Mesothelial cell of epicardium (in vitro differentiated cells): ENCODE measurements at regions not wholly inside any gene's neighbourhood (a gene's known extent, or its start where the extent isn't known, plus 50 kb on each side); places are given as distances from the start of the nearest gene placed in this dataset.
"Not testable (repeated sequence)": the region's sequence is repeated elsewhere in the genome, so short reads cannot be mapped to it uniquely, and the experiment has no call there.

Source experiments
- DNase-seq, 2 experiments: peaks; one replicate each; pipeline ENCODE4 v3.0.0; 2021; ENCODE audit warnings: low spot score in 2 of 2; ENCODE audit not compliant: unreplicated experiment in 2 of 2
- H3K27ac Mint-ChIP-seq: 2 replicates; pipeline ENCODE4 v1.8.0; 2021; ENCODE audit warnings: mixed read lengths
- H3K27me3 Mint-ChIP-seq: 2 replicates; pipeline ENCODE4 v1.8.0; 2021; ENCODE audit warnings: low read depth, mixed read lengths
- H3K36me3 Mint-ChIP-seq: 2 replicates; pipeline ENCODE4 v1.8.0; 2021; ENCODE audit warnings: mixed read lengths
- H3K4me1 Mint-ChIP-seq: 2 replicates; pipeline ENCODE4 v1.8.0; 2021; ENCODE audit warnings: mixed read lengths
- H3K4me3 Mint-ChIP-seq: 2 replicates; pipeline ENCODE4 v1.8.0; 2021; ENCODE audit warnings: mild to moderate bottlenecking, moderate library complexity, mixed read lengths
- H3K9me3 Mint-ChIP-seq: 2 replicates; pipeline ENCODE4 v1.8.0; 2021; ENCODE audit warnings: mixed read lengths
- CTCF ChIP-seq: fragments of 200-600 bp; sonication (generic); IDR thresholded peaks from one replicate; pipeline ENCODE4 v1.5.0; 2021; ENCODE audit warnings: antibody characterized with exemption; ENCODE audit not compliant: unreplicated experiment

GRCh38 chr5:13211064-13211463 lies 733.4 kb downstream of the DNAH5 start:
- Mint-ChIP-seq H3K27ac (no peak overlapping the region), H3K4me1 (peaks cover 7% of the 10 kb centered on the region), H3K36me3 (no peaks in the 10 kb centered on the region), H3K27me3 (no peaks in the 10 kb centered on the region), H3K4me3 (no peak overlapping the region), H3K9me3 (no peaks in the 10 kb centered on the region)
- TF ChIP-seq CTCF, result no peak
- no peak for DNase-seq

GRCh38 chr5:13207112-13207511 lies 737.4 kb downstream of the DNAH5 start:
- Mint-ChIP-seq H3K36me3 (no peaks in the 10 kb centered on the region), H3K27me3 (no peaks in the 10 kb centered on the region), H3K27ac (no peak overlapping the region), H3K9me3 (peaks cover 14% of the 10 kb centered on the region), H3K4me3 (no peak overlapping the region), H3K4me1 (peaks cover 7% of the 10 kb centered on the region)
- no peak for TF ChIP-seq CTCF
- DNase-seq, result no peak

GRCh38 chr5:13201022-13201421 lies 743.5 kb downstream of the DNAH5 start:
- no peak for TF ChIP-seq CTCF
- no peak overlapping the region for H3K27ac Mint-ChIP-seq
- no peak for DNase-seq
- H3K4me1 Mint-ChIP-seq, result no peaks in the 10 kb centered on the region
- H3K9me3 Mint-ChIP-seq, result peaks cover 32% of the 10 kb centered on the region
- H3K27me3 Mint-ChIP-seq, result no peaks in the 10 kb centered on the region
- no peak overlapping the region for H3K4me3 Mint-ChIP-seq
- H3K36me3 Mint-ChIP-seq, result no peaks in the 10 kb centered on the region

- H3K9me3 Mint-ChIP-seq, result peaks cover 28% of the 10 kb centered on the region
- not testable (repeated sequence) for H3K36me3 Mint-ChIP-seq, DNase-seq, H3K27me3 Mint-ChIP-seq, H3K4me3 Mint-ChIP-seq, H3K4me1 Mint-ChIP-seq, H3K27ac Mint-ChIP-seq
Measured at GRCh38 chr5:13198226-13198625, 746.3 kb downstream of the DNAH5 start.

GRCh38 chr5:13189532-13189931 lies 755.0 kb downstream of the DNAH5 start:
- H3K27me3 Mint-ChIP-seq, result no peaks in the 10 kb centered on the region
- TF ChIP-seq CTCF, result no peak
- no peak overlapping the region for H3K4me3 Mint-ChIP-seq
- H3K9me3 Mint-ChIP-seq, result no peaks in the 10 kb centered on the region
- H3K4me1 Mint-ChIP-seq, result peaks cover 8% of the 10 kb centered on the region
- H3K27ac Mint-ChIP-seq, result no peak overlapping the region
- DNase-seq, result no peak
- H3K36me3 Mint-ChIP-seq, result no peaks in the 10 kb centered on the region

- DNase-seq, result no peak
- peaks cover 11% of the 10 kb centered on the region for H3K4me1 Mint-ChIP-seq
- H3K36me3 Mint-ChIP-seq, result no peaks in the 10 kb centered on the region
- H3K9me3 Mint-ChIP-seq, result peaks cover 3% of the 10 kb centered on the region
- no peaks in the 10 kb centered on the region for H3K27me3 Mint-ChIP-seq
- H3K27ac Mint-ChIP-seq, result no peak overlapping the region
- TF ChIP-seq CTCF, result no peak
- H3K4me3 Mint-ChIP-seq, result no peak overlapping the region
Measured at GRCh38 chr5:13188371-13188770, 756.1 kb downstream of the DNAH5 start.
